GM12878 (cell line): ENCODE measurements at regions not wholly inside any gene's neighbourhood (a gene's known extent, or its start where the extent isn't known, plus 50 kb on each side); places are given as distances from the start of the nearest gene placed in this dataset.

Experiments
- ATAC-seq: fragments of 200-7000 bp; cut with Tn5 transposase; 3 replicates; pipeline ENCODE4 v1.9.1; 2020; ENCODE audit warnings: mild to moderate bottlenecking, moderate library complexity
- BruUV-seq: library from RNA; stranded (reverse); fragments of 400-500 nt; replicated peaks from 2 replicates; lab custom pipeline; 2021; lab: Mats Ljungman, UMichigan
- CTCF ChIA-PET: fragments of 300-600 bp; sonication (Branson Sonifier 250); formaldehyde crosslinking; extraction: SDS; loops from one replicate; lab custom pipeline; 2021; ENCODE audit warnings: inconsistent platforms; lab: Yijun Ruan, JAX
- POLR2A ChIA-PET: fragments of 350-600 bp; formaldehyde crosslinking; extraction: SDS; loops from one replicate; lab custom pipeline; 2021; ENCODE audit warnings: inconsistent platforms; lab: Charles Lee
- RAD21 ChIA-PET: fragments of 300-600 bp; sonication (Branson Sonifier 250); formaldehyde crosslinking; loops from one replicate; lab custom pipeline; 2023; ENCODE audit warnings: antibody characterized with exemption; ENCODE audit not compliant: unreplicated experiment; lab: Charles Lee
- SMC1A ChIA-PET: fragments of 300-600 bp; sonication (Branson Sonifier 250); formaldehyde crosslinking; loops from one replicate; lab custom pipeline; 2023; ENCODE audit not compliant: unreplicated experiment, uncharacterized antibody; lab: Charles Lee
- DNase-seq: peaks from one replicate; pipeline ENCODE4 v3.0.0-alpha.2; 2011; ENCODE audit warnings: low read depth, low spot score
- FAIRE-seq: peaks from 3 replicates; lab custom pipeline; 2011; peaks lifted over from hg19 to GRCh38; lab: Jason Lieb, UNC
- H2AFZ ChIP-seq: 2 replicates; pipeline ENCODE4 v1.6.0; 2011; ENCODE audit warnings: low read depth, low read length, control low read depth; ENCODE audit not compliant: control insufficient read depth
- H3K27ac ChIP-seq: 2 replicates; pipeline ENCODE4 v1.5.1; 2011; ENCODE audit warnings: control low read depth; ENCODE audit not compliant: control insufficient read depth, insufficient read depth
- H3K27me3 ChIP-seq, 2 experiments: replicated peaks in 1 of 2; 2 replicates each; pipeline versions ENCODE4 v1.6.0 to v1.6.1; 2011; ENCODE audit warnings: low read length in 1 of 2; ENCODE audit not compliant: control insufficient read depth in 2 of 2, insufficient read depth in 2 of 2
- H3K36me3 ChIP-seq, 2 experiments: 2 replicates each; pipeline ENCODE4 v1.5.1; 2011; ENCODE audit warnings: low read length in 1 of 2; ENCODE audit not compliant: control insufficient read depth in 2 of 2, insufficient read depth in 2 of 2
- H3K4me1 ChIP-seq: 2 replicates; pipeline ENCODE4 v1.6.1; 2011; ENCODE audit warnings: mild to moderate bottlenecking, low read length, moderate library complexity, mixed read lengths; ENCODE audit not compliant: control insufficient read depth, insufficient read depth
- H3K4me2 ChIP-seq: 2 replicates; pipeline ENCODE4 v1.6.0; 2011; ENCODE audit warnings: control low read depth; ENCODE audit not compliant: control insufficient read depth, insufficient read depth
- H3K4me3 ChIP-seq: fragments of 200-600 bp; sonication (generic); 2 replicates; pipeline ENCODE4 v1.5.1; 2016
- H3K79me2 ChIP-seq: 2 replicates; pipeline ENCODE4 v1.6.0; 2011; ENCODE audit warnings: low read length; ENCODE audit not compliant: control insufficient read depth, insufficient read depth
- H3K9ac ChIP-seq: 2 replicates; pipeline ENCODE4 v1.8.0; 2011; ENCODE audit warnings: low read length, control low read depth, mixed read lengths; ENCODE audit not compliant: control insufficient read depth, insufficient read depth
- H3K9me3 ChIP-seq: replicated peaks from 3 replicates; pipeline ENCODE4 v1.5.1; 2011; ENCODE audit warnings: mild to moderate bottlenecking, low read length; ENCODE audit not compliant: control insufficient read depth, insufficient read depth
- H4K20me1 ChIP-seq: 2 replicates; pipeline ENCODE4 v1.6.0; 2011; ENCODE audit not compliant: control insufficient read depth, insufficient read depth
- BCLAF1 ChIP-seq: fragments of 450-650 bp; IDR thresholded peaks from 2 replicates; pipeline ENCODE4 v1.6.1; 2017; ENCODE audit warnings: antibody characterized with exemption, mild to moderate bottlenecking, moderate library complexity
- BMI1 ChIP-seq: fragments of 450-650 bp; IDR thresholded peaks from 2 replicates; pipeline ENCODE4 v1.6.1; 2016; ENCODE audit warnings: mild to moderate bottlenecking, moderate library complexity, borderline replicate concordance
- CBX5 ChIP-seq: sonication (generic); IDR thresholded peaks from 2 replicates; pipeline ENCODE4 v1.6.1; 2016; ENCODE audit warnings: low read depth, moderate library complexity, mild to moderate bottlenecking, inconsistent platforms
- CHD1 ChIP-seq: IDR thresholded peaks from 2 replicates; pipeline ENCODE4 v1.6.1; 2012; ENCODE audit warnings: low read depth, low read length, improper control_type of control experiment
- ESRRA ChIP-seq: IDR thresholded peaks from 2 replicates; pipeline ENCODE4 v1.6.1; 2012; ENCODE audit warnings: mild to moderate bottlenecking, low read length, improper control_type of control experiment
- ETV6 ChIP-seq, 2 experiments: fragments of 450-650 bp in 1 of 2; IDR thresholded peaks in 1 of 2; conservative IDR thresholded peaks in 1 of 2; 2 replicates each; pipeline ENCODE4 v1.6.1; 2014; ENCODE audit warnings: antibody characterized with exemption in 1 of 2, borderline replicate concordance in 1 of 2, low read depth in 1 of 2, mild to moderate bottlenecking in 1 of 2, moderate library complexity in 1 of 2
- IKZF2 ChIP-seq, 2 experiments: fragments of 450-650 bp; IDR thresholded peaks; 2 replicates each; pipeline ENCODE4 v1.6.1; 2017; ENCODE audit warnings: mild to moderate bottlenecking in 2 of 2, moderate library complexity in 2 of 2
- MEF2A ChIP-seq: IDR thresholded peaks from 2 replicates; pipeline ENCODE4 v1.6.1; 2011; ENCODE audit warnings: low read depth, mild to moderate bottlenecking, low read length, moderate library complexity; ENCODE audit not compliant: insufficient read depth
- NFYB ChIP-seq: IDR thresholded peaks from 2 replicates; pipeline ENCODE4 v1.6.1; 2011; ENCODE audit warnings: low read depth, mild to moderate bottlenecking, low read length, improper control_type of control experiment, moderate library complexity; ENCODE audit not compliant: insufficient read depth
- POLR2A ChIP-seq: IDR thresholded peaks from 2 replicates; pipeline ENCODE4 v1.6.1; 2011; ENCODE audit warnings: low read depth, mild to moderate bottlenecking, low read length
- SMAD5 ChIP-seq: IDR thresholded peaks from 2 replicates; pipeline ENCODE4 v1.6.1; 2016; ENCODE audit warnings: antibody characterized with exemption, low read depth
- SREBF1 ChIP-seq: IDR thresholded peaks from 2 replicates; pipeline ENCODE4 v1.6.1; 2012; ENCODE audit warnings: mild to moderate bottlenecking, low read length
- SREBF2 ChIP-seq: IDR thresholded peaks from 2 replicates; pipeline ENCODE4 v1.6.1; 2012; ENCODE audit warnings: mild to moderate bottlenecking, low read length
- SUZ12 ChIP-seq: fragments of 200-600 bp; sonication (generic); IDR thresholded peaks from one replicate; pipeline ENCODE4 v1.6.1; 2018; ENCODE audit warnings: antibody characterized with exemption, mild to moderate bottlenecking; ENCODE audit not compliant: unreplicated experiment
- ZNF384 ChIP-seq: IDR thresholded peaks from 2 replicates; pipeline ENCODE4 v1.6.1; 2012; ENCODE audit warnings: low read depth, mild to moderate bottlenecking, low read length, improper control_type of control experiment, borderline replicate concordance
- ZNF622 ChIP-seq: fragments of 450-650 bp; IDR thresholded peaks from 2 replicates; pipeline ENCODE4 v1.6.1; 2017; ENCODE audit warnings: mild to moderate bottlenecking, inconsistent platforms
- ZZZ3 ChIP-seq: IDR thresholded peaks from 2 replicates; pipeline ENCODE4 v1.6.1; 2011; ENCODE audit warnings: low read depth; ENCODE audit not compliant: control insufficient read depth, insufficient read length
- WGBS: methylation state at CpG from one replicate; pipeline ENCODE4 v1.1.6; 2016; ENCODE audit warnings: low lambda C conversion rate; ENCODE audit not compliant: insufficient replicate concordance, insufficient coverage; ENCODE audit errors: missing lambda C conversion rate; 5-methylcytosine and 5-hydroxymethylcytosine counted together
- in situ Hi-C: fragments of 300-500 bp; cut with MboI; formaldehyde crosslinking; loops from 9 replicates; pipeline ENCODE4 v1.14.3; 2018; ENCODE audit warnings: mixed read lengths
- intact Hi-C: fragments of 100-400 bp; cut with micrococcal nuclease; formaldehyde crosslinking; loops from one replicate; pipeline ENCODE4 v1.14.2; 2022; ENCODE audit not compliant: unreplicated experiment

GRCh38 chr16:75780669-75781068 lies 54.4 kb upstream of the CPHXL start:
- Histone ChIP-seq H2AFZ (no peak overlapping the region), H3K27ac (no peak overlapping the region), H3K4me2 (no peak overlapping the region), H3K27me3 (no peaks in the 10 kb centered on the region), H3K9me3 (no peaks in the 10 kb centered on the region), H3K9ac (no peak overlapping the region), H4K20me1 (no peaks in the 10 kb centered on the region), H3K36me3 (no peaks in the 10 kb centered on the region), H3K4me1 (no peaks in the 10 kb centered on the region), H3K4me3 (no peak overlapping the region), H3K79me2 (no peaks in the 10 kb centered on the region)
- 0% methylated on average over 1 of the region's 1 CpG for WGBS
- in situ Hi-C loops, result no loop called here
- FAIRE-seq (no peak), ATAC-seq (no peak), DNase-seq (no peak)
- intact Hi-C loops, result no loop called here
- SMC1A ChIA-PET, result interaction anchor here (0.8 to 1.4 kb wide), 2 partner anchors 18 to 155 kb away, joined by 3 read pairs; no protein-coding TSS in a partner anchor
- TF ChIP-seq IKZF2 (IDR thresholded peaks at IDR 0.05) (no peak), NFYB (no peak), CHD1 (no peak), SUZ12 (no peak), CBX5 (no peak), ZZZ3 (no peak), POLR2A (no peak), ESRRA (no peak), ZNF384 (no peak), BCLAF1 (no peak), MEF2A (no peak), BMI1 (no peak), SMAD5 (no peak), ETV6 (conservative IDR thresholded peaks at IDR 0.05 in 1 of 2, IDR thresholded peaks at IDR 0.05 in 1 of 2; ENCODE audit: borderline replicate concordance in 1 of 2, low read depth in 1 of 2) (no peak), SREBF1 (no peak), ZNF622 (no peak), SREBF2 (no peak)
- BruUV-seq, result no TSS peak
- CTCF ChIA-PET, result interaction anchor here (0.6 to 1.6 kb wide), 3 partner anchors 9 to 1391 kb away, joined by 3 to 6 read pairs (median 5); no protein-coding TSS in a partner anchor
- POLR2A ChIA-PET, result no interaction called here
- RAD21 ChIA-PET, result no interaction called here
